Mesenchymal stem cell (in vitro differentiated cells and primary cell): ENCODE measurements at regions not wholly inside any gene's neighbourhood (a gene's known extent, or its start where the extent isn't known, plus 50 kb on each side); places are given as distances from the start of the nearest gene placed in this dataset.
"Not testable (repeated sequence)": the region's sequence is repeated elsewhere in the genome, so short reads cannot be mapped to it uniquely, and the experiment has no call there.

Experiments used
- DNase-seq: peaks from one replicate; pipeline ENCODE4 v3.0.0-alpha.2; 2013
- H2AFZ ChIP-seq: one replicate; pipeline ENCODE4 v1.6.1; 2013; ENCODE audit warnings: low read depth, mild to moderate bottlenecking, control low read depth, inconsistent platforms, low read length, moderate library complexity
- H2AK5ac ChIP-seq: 2 replicates; pipeline ENCODE4 v1.6.1; 2013; ENCODE audit warnings: low read length, moderate library complexity, mild to moderate bottlenecking, inconsistent platforms; ENCODE audit not compliant: severe bottlenecking
- H2BK120ac ChIP-seq: one replicate; pipeline ENCODE4 v1.6.1; 2013; ENCODE audit warnings: low read depth, mild to moderate bottlenecking, inconsistent platforms, low read length, moderate library complexity
- H2BK12ac ChIP-seq, 2 experiments: one replicate each; pipeline ENCODE4 v1.6.1; 2013; ENCODE audit warnings: inconsistent platforms in 2 of 2, low read length in 2 of 2, mild to moderate bottlenecking in 2 of 2, moderate library complexity in 2 of 2, control low read depth in 1 of 2
- H2BK15ac ChIP-seq: one replicate; pipeline ENCODE4 v1.6.1; 2013; ENCODE audit warnings: mild to moderate bottlenecking, low read depth, inconsistent platforms; ENCODE audit not compliant: poor library complexity, severe bottlenecking
- H2BK5ac ChIP-seq: 2 replicates; pipeline ENCODE4 v1.6.1; 2013; ENCODE audit warnings: low read depth, mild to moderate bottlenecking, low read length, control low read depth, inconsistent platforms; ENCODE audit not compliant: poor library complexity, severe bottlenecking
- H3K14ac ChIP-seq, 2 experiments: one replicate each; pipeline ENCODE4 v1.6.1; 2013; ENCODE audit warnings: inconsistent platforms in 2 of 2, low read length in 2 of 2, control low read depth in 1 of 2, mild to moderate bottlenecking in 1 of 2, moderate library complexity in 1 of 2
- H3K18ac ChIP-seq, 2 experiments: one replicate each; pipeline ENCODE4 v1.6.1; 2013; ENCODE audit warnings: inconsistent platforms in 2 of 2, low read length in 2 of 2, control low read depth in 1 of 2, low read depth in 1 of 2, mild to moderate bottlenecking in 1 of 2
- H3K23ac ChIP-seq, 2 experiments: one replicate each; pipeline ENCODE4 v1.6.1; 2013; ENCODE audit warnings: inconsistent platforms in 2 of 2, low read length in 2 of 2, mild to moderate bottlenecking in 2 of 2, moderate library complexity in 2 of 2, control low read depth in 1 of 2
- H3K27ac ChIP-seq: 2 replicates; pipeline ENCODE4 v1.5.1; 2013; ENCODE audit warnings: mild to moderate bottlenecking, moderate library complexity, low read length, control low read depth, inconsistent platforms; ENCODE audit not compliant: poor library complexity, severe bottlenecking
- H3K27me3 ChIP-seq, 2 experiments: 2 replicates each; pipeline versions ENCODE4 v1.6.1 to v1.7.0; 2013; ENCODE audit warnings: low read length in 2 of 2, mild to moderate bottlenecking in 2 of 2, moderate library complexity in 2 of 2, control low read depth in 1 of 2, inconsistent platforms in 1 of 2; ENCODE audit not compliant: control insufficient read depth in 1 of 2, insufficient read depth in 1 of 2
- H3K36me3 ChIP-seq, 2 experiments: 2 replicates each; pipeline versions ENCODE4 v1.6.1 to v1.7.0; 2013; ENCODE audit warnings: low read length in 2 of 2, control low read depth in 1 of 2, inconsistent platforms in 1 of 2, low read depth in 1 of 2, mild to moderate bottlenecking in 1 of 2; ENCODE audit not compliant: insufficient read depth in 2 of 2, control insufficient read depth in 1 of 2
- H3K4ac ChIP-seq, 2 experiments: one replicate each; pipeline ENCODE4 v1.6.1; 2013; ENCODE audit warnings: inconsistent platforms in 2 of 2, low read length in 2 of 2, mild to moderate bottlenecking in 2 of 2, moderate library complexity in 2 of 2, control low read depth in 1 of 2, low read depth in 1 of 2
- H3K4me1 ChIP-seq: 2 replicates; pipeline ENCODE4 v1.6.1; 2013; ENCODE audit warnings: low read depth, low read length, control low read depth; ENCODE audit not compliant: control insufficient read depth, insufficient read depth
- H3K4me2 ChIP-seq: 2 replicates; pipeline ENCODE4 v1.6.1; 2013; ENCODE audit warnings: low read length, mild to moderate bottlenecking, inconsistent platforms; ENCODE audit not compliant: poor library complexity, severe bottlenecking
- H3K4me3 ChIP-seq, 2 experiments: 2 replicates each; pipeline versions ENCODE4 v1.5.1 to v1.7.0; 2013; ENCODE audit warnings: low read length in 2 of 2, mild to moderate bottlenecking in 2 of 2, control low read depth in 1 of 2, low read depth in 1 of 2; ENCODE audit not compliant: insufficient read depth in 1 of 2
- H3K79me1 ChIP-seq: replicated peaks from 2 replicates; pipeline ENCODE4 v1.6.1; 2013; ENCODE audit warnings: mild to moderate bottlenecking, control low read depth, low read length, inconsistent platforms; ENCODE audit not compliant: poor library complexity, severe bottlenecking
- H3K9ac ChIP-seq: 2 replicates; pipeline ENCODE4 v1.7.0; 2013; ENCODE audit warnings: mild to moderate bottlenecking, low read length, moderate library complexity
- H3K9me3 ChIP-seq: 2 replicates; pipeline ENCODE4 v1.7.0; 2013; ENCODE audit warnings: mild to moderate bottlenecking, low read length; ENCODE audit not compliant: control insufficient read depth
- H4K8ac ChIP-seq: one replicate; pipeline ENCODE4 v1.6.1; 2013; ENCODE audit warnings: inconsistent platforms, mild to moderate bottlenecking, low read length, moderate library complexity
- H4K91ac ChIP-seq: one replicate; pipeline ENCODE4 v1.6.1; 2013; ENCODE audit warnings: mild to moderate bottlenecking, low read length, inconsistent platforms
- WGBS: methylation state at CpG from one replicate; pipeline ENCODE4 v1.1.7; 2013; ENCODE audit warnings: mixed read lengths; 5-methylcytosine and 5-hydroxymethylcytosine counted together

DNA sequence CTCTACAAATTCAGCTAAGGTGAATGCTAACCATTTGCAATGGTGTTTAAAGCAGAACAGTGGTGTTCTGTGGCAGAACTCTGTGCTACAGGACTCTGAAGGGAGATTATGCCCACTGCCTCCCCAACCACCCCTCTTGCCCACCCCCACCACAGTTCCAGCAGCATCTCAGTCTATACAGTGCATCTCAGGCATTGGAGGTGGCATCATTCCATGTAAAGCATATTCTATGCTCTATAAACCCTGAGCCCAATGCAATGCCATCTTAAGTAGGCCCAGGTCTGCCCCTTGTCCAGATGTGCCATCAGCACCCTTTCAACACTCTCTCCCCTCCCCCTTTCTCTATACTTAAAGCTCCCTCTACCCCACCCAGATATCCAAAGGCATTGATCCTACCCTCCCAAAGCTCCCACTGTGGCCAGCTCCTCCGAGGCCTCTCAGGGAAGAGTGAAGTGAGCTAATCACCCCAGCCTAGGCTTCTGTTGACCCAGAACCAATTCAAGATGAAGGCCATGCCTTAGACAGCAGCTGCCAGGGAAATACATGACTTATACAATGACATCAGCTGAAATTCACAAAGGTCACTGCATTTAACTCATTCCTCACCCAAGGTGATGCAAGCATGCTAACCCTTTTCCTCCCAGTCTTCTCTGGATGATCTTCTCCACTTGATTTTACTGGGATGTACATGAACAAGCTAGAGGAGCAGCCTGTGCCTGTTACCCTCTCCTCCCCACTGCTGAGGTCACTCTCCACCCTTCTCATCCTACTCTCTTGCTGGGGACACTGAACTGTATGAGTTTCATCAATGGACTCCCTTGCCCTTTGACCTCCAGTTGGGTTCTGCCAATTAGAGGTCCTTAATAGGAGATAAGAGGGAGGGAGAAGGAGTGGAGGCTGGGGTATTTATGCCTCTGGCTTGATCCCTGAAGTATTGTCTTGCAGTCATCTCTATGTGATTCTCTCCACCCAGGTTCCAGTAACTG lies 353.9 kb downstream of the GOLGA6L6 start:
- H3K4me3 ChIP-seq, H2BK120ac ChIP-seq, H3K4ac ChIP-seq, H3K18ac ChIP-seq, H2BK12ac ChIP-seq, H3K27ac ChIP-seq, H3K9me3 ChIP-seq, H3K4me1 ChIP-seq, H3K27me3 ChIP-seq, H3K23ac ChIP-seq, H3K4me2 ChIP-seq, H3K36me3 ChIP-seq, H4K91ac ChIP-seq, H2AFZ ChIP-seq, H3K9ac ChIP-seq, H2BK15ac ChIP-seq, H3K14ac ChIP-seq, H2AK5ac ChIP-seq, H4K8ac ChIP-seq, H2BK5ac ChIP-seq, DNase-seq, H3K79me1 ChIP-seq: not testable (repeated sequence)
- WGBS, result 54% methylated on average over 1 of the region's 1 CpG

DNA sequence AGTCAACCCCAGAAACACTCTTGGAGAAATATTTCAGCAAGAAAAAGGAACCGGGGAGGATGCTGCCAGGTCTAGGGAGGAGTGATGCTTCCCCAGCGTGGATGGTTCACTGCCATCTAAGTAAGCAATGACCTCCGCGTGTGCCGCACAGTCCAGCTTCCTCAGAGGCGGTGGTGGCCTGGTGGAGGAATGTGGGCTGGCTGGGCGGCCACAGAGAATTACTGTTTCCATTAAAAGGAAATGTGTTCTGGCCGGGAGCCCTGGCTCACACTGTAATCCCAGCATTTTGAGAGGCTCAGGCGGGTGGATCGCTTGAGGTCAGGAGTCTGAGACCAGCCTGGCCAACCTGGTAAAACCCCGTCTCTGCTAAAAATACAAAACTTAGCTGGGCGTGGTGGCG lies 356.7 kb downstream of the GOLGA6L6 start:
- DNase-seq, H3K4me2 ChIP-seq: not testable (repeated sequence)
- WGBS, result no CpG with 5 or more reads among the region's 13 CpGs

GRCh38 chr15:20168221-20168620 lies 373.4 kb downstream of the GOLGA6L6 start:
- H3K4me3 ChIP-seq, H2BK15ac ChIP-seq, H4K91ac ChIP-seq, H3K27ac ChIP-seq, H2BK5ac ChIP-seq, H2AK5ac ChIP-seq, H3K14ac ChIP-seq, H3K4ac ChIP-seq, H3K9me3 ChIP-seq, H3K18ac ChIP-seq, H3K9ac ChIP-seq, H3K23ac ChIP-seq, H2BK120ac ChIP-seq, DNase-seq, H2BK12ac ChIP-seq, H3K4me2 ChIP-seq, H3K36me3 ChIP-seq, H3K27me3 ChIP-seq, H3K79me1 ChIP-seq, H2AFZ ChIP-seq, H4K8ac ChIP-seq, H3K4me1 ChIP-seq: not testable (repeated sequence)
- WGBS, result 91% methylated on average over 4 of the region's 33 CpGs

More for the DNA sequence above, 356.7 kb downstream of the GOLGA6L6 start:
- H2AK5ac ChIP-seq, H3K9ac ChIP-seq, H3K4me3 ChIP-seq, H3K27ac ChIP-seq, H3K36me3 ChIP-seq, H2BK5ac ChIP-seq, H4K91ac ChIP-seq, H2BK12ac ChIP-seq, H2AFZ ChIP-seq, H2BK120ac ChIP-seq, H4K8ac ChIP-seq, H3K23ac ChIP-seq, H3K18ac ChIP-seq, H3K4ac ChIP-seq, H3K27me3 ChIP-seq, H3K14ac ChIP-seq, H2BK15ac ChIP-seq, H3K79me1 ChIP-seq, H3K4me1 ChIP-seq, H3K9me3 ChIP-seq: not testable (repeated sequence)

DNA sequence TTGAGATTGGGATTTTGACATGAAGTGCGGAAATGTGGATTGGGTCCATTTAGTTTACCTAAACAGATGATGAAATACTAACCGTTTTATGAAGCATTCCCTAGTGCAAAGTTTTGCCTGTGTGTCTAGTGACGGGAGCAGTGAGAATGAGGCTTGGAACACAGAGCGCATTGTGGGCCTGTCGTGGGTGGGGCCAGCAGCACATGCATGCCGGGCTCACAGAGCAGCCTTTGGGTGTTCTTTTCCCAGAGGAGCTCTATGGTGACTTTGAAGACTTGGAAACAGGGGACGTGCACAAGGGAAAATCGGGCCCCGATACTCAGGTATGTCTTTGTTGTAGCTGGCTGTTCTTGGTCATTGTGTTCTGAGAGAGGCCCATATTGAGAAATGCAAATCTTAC lies 388.1 kb downstream of the GOLGA6L6 start:
- not testable (repeated sequence) for H3K4me1 ChIP-seq, H3K4me3 ChIP-seq, H3K4ac ChIP-seq, H3K4me2 ChIP-seq, H2AFZ ChIP-seq, H3K9me3 ChIP-seq, H3K79me1 ChIP-seq, H2BK120ac ChIP-seq, DNase-seq, H3K27me3 ChIP-seq, H3K18ac ChIP-seq, H3K36me3 ChIP-seq, H3K23ac ChIP-seq, H2BK12ac ChIP-seq, H2AK5ac ChIP-seq, H2BK5ac ChIP-seq, H4K8ac ChIP-seq, H3K14ac ChIP-seq, H2BK15ac ChIP-seq, H3K9ac ChIP-seq, H3K27ac ChIP-seq, H4K91ac ChIP-seq
- 61% methylated on average over 3 of the region's 9 CpGs for WGBS
